Memory B cell (primary cell): ENCODE measurements at regions not wholly inside any gene's neighbourhood (a gene's known extent, or its start where the extent isn't known, plus 50 kb on each side); places are given as distances from the start of the nearest gene placed in this dataset.
"Not testable (repeated sequence)": the region's sequence is repeated elsewhere in the genome, so short reads cannot be mapped to it uniquely, and the experiment has no call there.

Source experiments
- ATAC-seq: fragments of 150-1000 bp; cut with Tn5 transposase; 2 replicates; pipeline ENCODE4 v1.10.0; 2021; ENCODE audit warnings: low read depth, mild to moderate bottlenecking, moderate library complexity
- DNase-seq, 2 donors: peaks; one replicate each; pipeline ENCODE4 v3.0.0; 2022; ENCODE audit warnings: low spot score in 2 of 2
- H3K27ac Mint-ChIP-seq: one replicate; pipeline ENCODE4 v1.8.0; 2022; ENCODE audit warnings: mild to moderate bottlenecking, moderate library complexity, mixed read lengths
- H3K27me3 Mint-ChIP-seq: one replicate; pipeline ENCODE4 v1.8.0; 2022; ENCODE audit warnings: mixed read lengths
- H3K36me3 Mint-ChIP-seq: one replicate; pipeline ENCODE4 v1.8.0; 2022; ENCODE audit warnings: mild to moderate bottlenecking, mixed read lengths
- H3K4me1 Mint-ChIP-seq: one replicate; pipeline ENCODE4 v1.8.0; 2022; ENCODE audit warnings: mixed read lengths
- H3K4me3 Mint-ChIP-seq: one replicate; pipeline ENCODE4 v1.8.0; 2022; ENCODE audit warnings: mild to moderate bottlenecking, moderate library complexity, mixed read lengths
- H3K9me3 Mint-ChIP-seq: one replicate; pipeline ENCODE4 v1.8.0; 2022; ENCODE audit warnings: mixed read lengths

GRCh38 chr2:192700934-192701333 lies 506.2 kb upstream of the TMEFF2 start:
- no peaks in the 10 kb centered on the region for H3K4me1 Mint-ChIP-seq
- DNase-seq = no peak
- no peak overlapping the region for H3K27ac Mint-ChIP-seq
- ATAC-seq = no peak
- no peaks in the 10 kb centered on the region for H3K27me3 Mint-ChIP-seq
- no peaks in the 10 kb centered on the region for H3K36me3 Mint-ChIP-seq
- no peaks in the 10 kb centered on the region for H3K9me3 Mint-ChIP-seq
- H3K4me3 Mint-ChIP-seq = no peak overlapping the region

GRCh38 chr2:192697880-192698279 lies 503.1 kb upstream of the TMEFF2 start:
- Mint-ChIP-seq H3K4me1 (no peaks in the 10 kb centered on the region), H3K36me3 (no peaks in the 10 kb centered on the region), H3K9me3 (no peaks in the 10 kb centered on the region), H3K27me3 (no peaks in the 10 kb centered on the region), H3K27ac (no peak overlapping the region), H3K4me3 (no peak overlapping the region)
- DNase-seq = no peak
- no peak for ATAC-seq

- no peak overlapping the region for H3K4me3 Mint-ChIP-seq
- no peak overlapping the region for H3K27ac Mint-ChIP-seq
- no peaks in the 10 kb centered on the region for H3K36me3 Mint-ChIP-seq
- DNase-seq (no peak), ATAC-seq (no peak)
- no peaks in the 10 kb centered on the region for H3K27me3 Mint-ChIP-seq
- H3K4me1 Mint-ChIP-seq = no peaks in the 10 kb centered on the region
- H3K9me3 Mint-ChIP-seq = no peaks in the 10 kb centered on the region
Observed at GRCh38 chr2:192696857-192697256, 502.1 kb upstream of the TMEFF2 start.

GRCh38 chr2:192687015-192687414 lies 492.3 kb upstream of the TMEFF2 start:
- ATAC-seq = no peak
- no peak overlapping the region for H3K4me3 Mint-ChIP-seq
- no peaks in the 10 kb centered on the region for H3K27me3 Mint-ChIP-seq
- no peak overlapping the region for H3K27ac Mint-ChIP-seq
- no peaks in the 10 kb centered on the region for H3K36me3 Mint-ChIP-seq
- H3K4me1 Mint-ChIP-seq = no peaks in the 10 kb centered on the region
- no peaks in the 10 kb centered on the region for H3K9me3 Mint-ChIP-seq
- DNase-seq = no peak

GRCh38 chr2:192682511-192682910 lies 487.8 kb upstream of the TMEFF2 start:
- not testable (repeated sequence) for ATAC-seq, H3K9me3 Mint-ChIP-seq, H3K27me3 Mint-ChIP-seq, H3K36me3 Mint-ChIP-seq, H3K4me1 Mint-ChIP-seq, H3K27ac Mint-ChIP-seq, DNase-seq, H3K4me3 Mint-ChIP-seq

GRCh38 chr2:192675681-192676080 lies 480.9 kb upstream of the TMEFF2 start:
- no peaks in the 10 kb centered on the region for H3K27me3 Mint-ChIP-seq
- ATAC-seq (no peak), DNase-seq (no peak)
- H3K27ac Mint-ChIP-seq = no peak overlapping the region
- no peaks in the 10 kb centered on the region for H3K9me3 Mint-ChIP-seq
- H3K36me3 Mint-ChIP-seq = no peaks in the 10 kb centered on the region
- no peak overlapping the region for H3K4me3 Mint-ChIP-seq
- H3K4me1 Mint-ChIP-seq = no peaks in the 10 kb centered on the region

- Mint-ChIP-seq H3K4me1 (peaks cover 3% of the 10 kb centered on the region), H3K36me3 (no peaks in the 10 kb centered on the region), H3K4me3 (no peak overlapping the region), H3K27me3 (no peaks in the 10 kb centered on the region), H3K9me3 (no peaks in the 10 kb centered on the region), H3K27ac (no peak overlapping the region)
- DNase-seq (no peak), ATAC-seq (no peak)
Observed at GRCh38 chr2:192669505-192670091, 474.9 kb upstream of the TMEFF2 start.

- not testable (repeated sequence) for ATAC-seq, H3K36me3 Mint-ChIP-seq, H3K27me3 Mint-ChIP-seq, DNase-seq, H3K4me3 Mint-ChIP-seq, H3K27ac Mint-ChIP-seq, H3K4me1 Mint-ChIP-seq, H3K9me3 Mint-ChIP-seq
Observed at GRCh38 chr2:192660555-192660954, 465.8 kb upstream of the TMEFF2 start.

- no peak overlapping the region for H3K27ac Mint-ChIP-seq
Observed at GRCh38 chr2:192657362-192657761, 462.6 kb upstream of the TMEFF2 start.

GRCh38 chr2:192655916-192656315 lies 461.2 kb upstream of the TMEFF2 start:
- Mint-ChIP-seq H3K4me1 (no peaks in the 10 kb centered on the region), H3K9me3 (no peaks in the 10 kb centered on the region), H3K4me3 (no peak overlapping the region), H3K27me3 (no peaks in the 10 kb centered on the region), H3K27ac (no peak overlapping the region), H3K36me3 (no peaks in the 10 kb centered on the region)
- DNase-seq = no peak
- no peak for ATAC-seq

More at GRCh38 chr2:192657362-192657761, 462.6 kb upstream of the TMEFF2 start:
- Mint-ChIP-seq H3K9me3 (peaks cover 3% of the 10 kb centered on the region), H3K27me3 (no peaks in the 10 kb centered on the region), H3K36me3 (no peaks in the 10 kb centered on the region), H3K4me1 (no peaks in the 10 kb centered on the region), H3K4me3 (no peak overlapping the region)
- no peak for DNase-seq
- ATAC-seq = no peak

- Mint-ChIP-seq H3K27ac (no peak overlapping the region), H3K27me3 (no peaks in the 10 kb centered on the region), H3K4me1 (no peaks in the 10 kb centered on the region), H3K4me3 (no peak overlapping the region), H3K9me3 (no peaks in the 10 kb centered on the region), H3K36me3 (no peaks in the 10 kb centered on the region)
- DNase-seq = no peak
- no peak for ATAC-seq
Observed at GRCh38 chr2:192645811-192646598, 451.3 kb upstream of the TMEFF2 start.

- H3K4me3 Mint-ChIP-seq = no peak overlapping the region
- no peak overlapping the region for H3K27ac Mint-ChIP-seq
- ATAC-seq (no peak), DNase-seq (no peak)
- no peaks in the 10 kb centered on the region for H3K4me1 Mint-ChIP-seq
- H3K27me3 Mint-ChIP-seq = no peaks in the 10 kb centered on the region
- H3K36me3 Mint-ChIP-seq = no peaks in the 10 kb centered on the region
- peaks cover 3% of the 10 kb centered on the region for H3K9me3 Mint-ChIP-seq
Observed at GRCh38 chr2:192634557-192634956, 439.8 kb upstream of the TMEFF2 start.

- ATAC-seq (no peak), DNase-seq (no peak)
- no peaks in the 10 kb centered on the region for H3K4me1 Mint-ChIP-seq
- no peak overlapping the region for H3K27ac Mint-ChIP-seq
- H3K36me3 Mint-ChIP-seq = no peaks in the 10 kb centered on the region
- no peaks in the 10 kb centered on the region for H3K27me3 Mint-ChIP-seq
- no peaks in the 10 kb centered on the region for H3K9me3 Mint-ChIP-seq
- H3K4me3 Mint-ChIP-seq = no peak overlapping the region
Observed at GRCh38 chr2:192628017-192628416, 433.3 kb upstream of the TMEFF2 start.

GRCh38 chr2:192615105-192615504 lies 420.4 kb upstream of the TMEFF2 start:
- H3K27ac Mint-ChIP-seq = no peak overlapping the region

GRCh38 chr2:192604295-192604694 lies 409.6 kb upstream of the TMEFF2 start:
- H3K4me3 Mint-ChIP-seq = no peak overlapping the region
- no peaks in the 10 kb centered on the region for H3K4me1 Mint-ChIP-seq
- ATAC-seq (no peak), DNase-seq (no peak)
- no peaks in the 10 kb centered on the region for H3K36me3 Mint-ChIP-seq
- H3K27me3 Mint-ChIP-seq = no peaks in the 10 kb centered on the region
- H3K27ac Mint-ChIP-seq = no peak overlapping the region
- peaks cover 2% of the 10 kb centered on the region for H3K9me3 Mint-ChIP-seq

More at GRCh38 chr2:192615105-192615504, 420.4 kb upstream of the TMEFF2 start:
- ATAC-seq = no peak
- no peak for DNase-seq
- Mint-ChIP-seq H3K4me3 (no peak overlapping the region), H3K9me3 (no peaks in the 10 kb centered on the region), H3K27me3 (no peaks in the 10 kb centered on the region), H3K4me1 (no peaks in the 10 kb centered on the region), H3K36me3 (no peaks in the 10 kb centered on the region)
